Endothelial cell of hepatic sinusoid (primary cell): ENCODE measurements at regions not wholly inside any gene's neighbourhood (a gene's known extent, or its start where the extent isn't known, plus 50 kb on each side); places are given as distances from the start of the nearest gene placed in this dataset.

Experiments
- in situ Hi-C: cut with HindIII; loops from 2 replicates; pipeline ENCODE4 v1.10.0; 2017; ENCODE audit warnings: low sequenced_read_pairs

DNA sequence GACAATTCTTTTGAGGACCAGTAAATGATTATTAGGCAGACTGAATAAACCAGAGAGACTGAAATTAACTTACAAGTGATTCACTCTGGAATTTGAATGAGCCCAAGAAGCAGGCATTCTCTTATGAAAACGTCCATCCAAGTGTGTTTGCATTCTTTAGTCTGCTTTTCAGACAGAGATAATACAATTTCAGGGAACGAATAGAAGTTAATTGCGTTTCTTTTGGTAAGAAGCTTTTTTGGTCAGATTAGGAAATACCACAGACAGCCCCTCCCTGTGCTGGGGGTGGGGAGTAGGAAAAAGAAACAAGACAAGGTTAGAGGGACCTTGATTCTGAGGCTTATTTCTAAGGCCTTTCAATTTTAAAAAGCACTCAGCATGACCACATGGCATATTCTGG is 874.4 kb downstream of the SUCLG1 start:
- in situ Hi-C loops = no loop called here

- in situ Hi-C loops = no loop called here
Measured at GRCh38 chr2:83582589-83582988, 876.5 kb downstream of the SUCLG1 start.

- in situ Hi-C loops = no loop called here
Measured at GRCh38 chr2:83579507-83579906, 879.6 kb downstream of the SUCLG1 start.

DNA sequence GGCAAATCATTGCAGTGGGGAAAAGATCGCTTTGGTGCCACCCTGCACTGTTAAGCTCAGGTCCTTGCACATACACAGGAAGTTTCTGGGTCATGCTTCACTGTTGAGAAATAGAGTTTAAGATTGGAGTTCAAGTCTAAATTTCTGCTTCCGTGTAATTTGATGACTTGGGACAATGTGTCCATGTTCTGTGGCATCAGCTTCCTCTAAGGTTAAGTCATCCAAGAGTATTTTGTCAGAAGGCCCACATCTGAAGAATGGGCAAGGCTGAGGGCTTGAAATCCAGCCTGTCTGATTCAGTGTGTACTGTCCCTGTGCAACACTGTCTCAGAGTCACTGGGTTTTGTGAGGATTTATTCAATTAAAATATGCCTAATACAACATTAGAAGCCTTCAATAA is 880.7 kb downstream of the SUCLG1 start:
- in situ Hi-C loops = no loop called here

DNA sequence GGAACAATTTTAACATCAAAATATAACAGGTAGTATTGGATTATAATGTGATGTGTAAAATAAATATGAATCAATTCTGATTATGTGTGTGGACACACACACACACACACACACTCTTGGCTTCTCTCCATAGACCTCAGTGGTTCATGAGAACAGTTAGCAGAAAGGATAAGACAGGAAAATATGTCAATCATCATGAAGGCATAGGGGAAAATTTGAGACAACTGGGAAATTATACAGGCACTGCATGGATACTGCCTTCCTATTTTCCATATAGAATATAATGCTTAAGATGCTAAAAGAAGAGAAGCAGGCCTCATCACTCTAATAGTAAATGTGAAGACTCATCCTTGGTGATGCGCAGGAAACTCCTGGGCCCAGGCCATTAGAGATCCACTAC is 884.5 kb downstream of the SUCLG1 start:
- in situ Hi-C loops = no loop called here

DNA sequence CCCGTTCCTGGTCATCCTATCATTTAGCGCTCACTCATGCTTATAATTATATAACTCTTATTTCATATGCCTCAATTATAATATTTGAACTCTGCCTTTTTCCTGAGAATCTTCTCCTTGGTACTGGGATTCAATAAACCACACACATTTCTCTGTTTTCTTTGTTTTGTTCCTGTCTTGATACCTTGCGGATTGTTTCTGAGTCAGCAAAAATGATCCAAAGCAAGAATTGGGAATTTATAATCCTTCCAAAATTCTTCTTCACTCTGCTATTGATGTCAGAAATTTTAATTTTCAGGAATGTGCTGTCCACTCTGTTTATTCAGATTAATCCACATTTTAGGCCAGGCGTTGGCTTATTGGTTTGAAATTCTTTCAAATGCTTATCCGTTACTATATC is 886.0 kb downstream of the SUCLG1 start:
- in situ Hi-C loops = no loop called here

DNA sequence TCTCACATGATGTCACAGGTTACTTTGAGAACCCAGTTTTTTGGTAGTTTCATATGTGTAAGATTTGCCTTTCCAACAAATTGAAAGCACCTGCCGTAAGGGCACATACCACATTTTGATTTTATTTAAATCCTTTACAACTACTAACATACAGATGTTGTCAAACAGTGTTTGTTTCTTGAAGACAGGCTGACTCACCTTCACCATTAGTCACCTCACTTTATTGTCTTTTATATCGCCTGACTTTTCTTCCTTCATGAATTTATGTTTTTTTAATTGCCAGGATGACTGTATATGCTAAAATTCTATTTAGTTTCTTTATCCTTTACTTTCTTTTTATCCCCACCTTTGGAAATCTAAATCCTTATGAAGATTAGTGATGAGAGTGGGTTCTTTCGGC is 886.7 kb downstream of the SUCLG1 start:
- in situ Hi-C loops = no loop called here

DNA sequence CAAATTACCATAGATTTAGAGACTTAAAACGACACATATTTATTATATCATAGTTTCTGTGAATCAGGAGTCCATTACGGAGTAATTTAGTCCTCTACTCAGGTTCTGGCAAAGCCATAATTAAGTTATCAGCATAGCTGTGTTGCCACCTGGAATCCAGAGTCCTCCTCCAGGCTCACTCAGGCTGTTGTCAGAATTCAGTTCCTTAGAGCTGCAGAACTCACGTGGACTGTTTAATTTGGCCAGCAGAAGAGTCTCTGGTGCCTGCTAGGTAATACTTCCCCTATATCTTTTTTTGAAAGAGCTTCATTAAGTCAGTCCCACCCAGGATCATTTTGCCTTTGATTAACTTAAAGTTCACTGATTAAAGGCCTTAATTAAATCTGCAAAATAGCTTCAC is 891.5 kb downstream of the SUCLG1 start:
- in situ Hi-C loops = no loop called here

DNA sequence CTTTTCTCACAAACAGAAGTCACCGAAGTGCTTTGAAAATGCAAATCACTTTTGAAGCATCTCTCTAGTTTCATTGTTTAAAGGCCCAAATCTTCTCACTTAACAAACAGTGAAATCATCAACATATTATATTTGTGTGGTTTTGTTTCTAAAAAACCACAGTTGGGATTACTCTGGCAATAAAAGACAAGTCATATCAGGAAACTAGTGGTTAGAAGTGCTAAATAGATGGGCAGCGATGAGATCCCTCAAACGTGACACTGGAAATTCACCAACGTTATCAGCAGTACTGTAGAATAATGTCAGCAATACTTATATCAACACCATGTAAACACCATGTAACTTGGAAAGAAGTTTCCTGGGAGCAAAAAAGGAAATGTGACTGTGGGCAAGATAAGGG is 893.5 kb downstream of the SUCLG1 start:
- in situ Hi-C loops = no loop called here

GRCh38 chr2:83565181-83565580 is 893.9 kb downstream of the SUCLG1 start:
- in situ Hi-C loops = no loop called here

DNA sequence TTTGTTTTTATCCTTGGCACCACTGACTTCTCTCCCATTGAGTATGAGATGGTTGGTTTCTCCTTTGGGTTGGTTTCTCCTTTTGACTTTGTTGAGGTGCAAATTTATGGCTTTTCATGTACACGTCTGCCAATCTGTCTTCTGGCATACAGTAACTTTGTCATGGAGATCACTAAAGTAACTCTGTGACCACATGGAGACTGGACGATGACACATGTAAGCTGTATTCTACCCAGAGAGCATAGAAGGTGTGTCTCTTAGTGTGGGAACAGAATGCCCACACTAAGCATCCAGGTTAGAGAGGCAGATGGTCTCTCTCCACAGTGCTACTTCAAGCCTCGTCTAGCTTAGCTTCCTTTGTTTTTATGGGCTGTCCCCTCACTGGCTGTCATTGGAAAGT is 897.5 kb downstream of the SUCLG1 start:
- in situ Hi-C loops = no loop called here

DNA sequence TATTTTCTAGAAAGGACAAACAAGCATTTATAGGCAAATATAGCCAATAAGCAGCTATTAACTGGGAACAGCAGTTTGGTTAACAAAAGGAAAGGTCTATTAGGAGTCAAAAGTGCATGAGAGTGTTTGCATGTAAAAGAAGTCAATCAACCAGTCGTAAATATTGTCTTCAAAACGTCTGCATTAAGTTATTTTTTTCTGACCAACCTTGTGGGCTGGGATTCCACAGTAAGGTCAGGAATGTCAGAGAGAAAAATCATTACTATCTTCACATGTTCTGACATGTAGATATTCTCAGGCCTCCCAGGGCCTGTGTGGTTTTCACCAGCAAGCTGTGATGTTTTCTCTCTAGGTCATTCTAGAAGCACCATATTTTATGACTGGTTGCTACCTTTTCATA is 922.5 kb downstream of the SUCLG1 start:
- in situ Hi-C loops = no loop called here

DNA sequence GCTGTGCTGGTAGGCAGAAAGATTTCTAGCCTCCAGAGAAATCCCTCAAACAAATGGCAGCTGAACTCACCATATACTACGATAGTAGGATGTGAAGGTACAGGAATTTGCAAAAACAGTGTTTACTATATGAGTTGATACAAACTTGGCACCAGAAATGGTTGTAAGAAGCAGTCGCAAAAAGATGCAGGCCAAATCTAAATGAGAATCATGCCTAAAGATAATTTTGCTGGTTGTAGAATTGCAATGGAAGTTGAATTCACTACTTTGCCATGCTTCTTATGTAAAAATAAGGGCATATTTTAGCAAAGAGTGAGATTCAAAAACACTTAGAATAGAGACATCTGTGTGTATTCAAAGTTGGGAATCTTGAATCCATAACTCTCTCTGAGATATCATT is 924.7 kb downstream of the SUCLG1 start:
- in situ Hi-C loops = no loop called here

DNA sequence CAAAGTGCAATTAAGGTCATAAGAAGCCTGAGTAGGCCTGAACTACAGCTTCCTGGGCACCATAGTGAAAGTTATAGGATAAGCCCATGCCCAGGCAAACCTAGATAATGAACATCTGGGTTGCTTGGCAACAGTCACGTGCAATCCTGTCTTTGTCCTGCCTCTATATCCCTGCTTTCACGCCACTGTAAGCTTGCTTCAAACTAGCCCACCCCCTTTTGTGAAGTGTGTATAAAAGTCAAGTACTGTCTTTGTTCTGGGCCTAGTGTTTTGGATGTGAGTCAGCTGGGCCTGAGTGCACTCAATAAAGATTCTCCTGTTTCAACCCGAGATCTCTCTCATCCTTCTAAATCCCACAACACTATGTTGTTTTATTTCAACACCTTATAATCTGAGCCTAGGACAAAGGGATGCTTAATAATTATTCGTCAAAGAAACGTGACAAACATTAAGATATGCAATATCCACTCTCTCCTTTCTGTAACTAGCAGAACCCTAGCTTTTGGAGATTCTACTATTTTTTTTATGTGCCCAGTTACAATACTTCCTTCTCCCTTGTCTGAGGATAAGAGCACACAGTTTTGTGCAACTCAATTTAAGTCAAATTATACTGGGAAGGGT is 927.8 kb downstream of the SUCLG1 start:
- in situ Hi-C loops = no loop called here

DNA sequence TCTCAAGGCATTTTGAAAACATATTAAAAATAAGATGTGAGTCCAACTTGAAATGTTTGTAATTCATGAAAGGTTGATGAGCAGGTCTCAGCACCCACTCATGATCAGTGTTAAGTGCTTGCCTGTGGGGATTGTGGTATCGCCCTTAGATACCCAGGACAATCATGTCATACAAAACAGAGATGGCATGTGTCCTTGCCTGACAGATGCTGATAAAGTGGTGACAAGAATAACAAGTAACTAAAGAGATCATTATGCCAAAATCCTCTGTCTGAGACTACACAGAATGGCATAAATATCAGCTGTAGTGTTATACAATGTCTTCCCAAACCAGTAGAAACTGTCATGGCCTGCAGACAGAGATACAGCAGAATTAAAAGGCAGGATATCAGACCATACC is 930.3 kb downstream of the SUCLG1 start:
- in situ Hi-C loops = no loop called here

GRCh38 chr2:83522891-83523493 is 936.1 kb downstream of the SUCLG1 start:
- in situ Hi-C loops = no loop called here

DNA sequence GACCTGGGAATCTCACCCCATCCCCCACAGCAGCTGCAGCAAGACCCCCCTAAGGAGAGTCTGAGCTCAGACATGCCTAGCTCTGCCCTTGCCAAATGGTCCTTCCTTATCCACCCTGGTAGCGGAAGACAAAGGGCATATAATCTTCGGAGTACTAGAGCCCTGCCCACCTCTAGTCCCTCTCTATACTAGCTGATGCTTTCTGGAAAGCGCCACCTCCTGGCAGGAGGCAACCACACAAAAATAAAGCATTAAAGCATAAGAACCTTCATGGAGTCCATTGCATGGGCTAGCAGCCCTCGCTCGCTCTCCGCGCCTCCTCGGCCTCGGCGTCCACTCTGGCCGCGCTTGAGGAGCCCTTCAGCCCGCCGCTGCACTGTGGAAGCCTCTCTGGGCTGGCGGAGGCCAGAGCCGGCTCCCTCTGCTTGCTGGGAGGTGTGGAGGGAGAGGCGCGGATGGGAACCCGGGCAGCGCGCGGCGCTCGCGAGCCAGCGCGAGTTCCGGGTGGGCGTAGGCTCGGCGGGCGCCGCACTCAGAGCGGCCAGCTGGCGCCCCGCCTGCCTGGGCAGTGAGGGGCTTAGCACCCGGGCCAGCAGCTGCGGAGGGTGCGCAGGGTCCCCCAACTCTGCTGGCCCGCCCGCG is 941.2 kb downstream of the SUCLG1 start:
- in situ Hi-C loops = no loop called here

GRCh38 chr2:83516503-83516902 is 942.6 kb downstream of the SUCLG1 start:
- in situ Hi-C loops = no loop called here

DNA sequence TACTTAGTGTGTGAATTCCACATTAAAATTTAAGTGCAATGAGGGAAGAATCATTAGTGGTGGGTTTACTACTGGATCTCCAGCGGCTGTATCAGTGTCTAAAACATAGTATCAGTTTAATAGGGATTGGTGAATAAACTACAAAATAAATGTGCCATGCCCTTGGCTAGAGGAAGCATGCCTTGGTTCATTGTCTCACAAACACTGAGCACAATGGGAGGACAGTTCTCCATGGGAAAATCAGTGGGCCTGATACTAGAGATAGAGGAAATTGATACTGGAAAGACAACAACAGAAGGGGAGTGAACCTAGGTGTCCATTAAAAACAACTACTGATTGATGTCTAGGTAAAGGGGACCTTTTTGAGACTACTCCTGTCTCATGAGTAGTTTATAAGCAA is 971.6 kb downstream of the SUCLG1 start:
- in situ Hi-C loops = no loop called here

DNA sequence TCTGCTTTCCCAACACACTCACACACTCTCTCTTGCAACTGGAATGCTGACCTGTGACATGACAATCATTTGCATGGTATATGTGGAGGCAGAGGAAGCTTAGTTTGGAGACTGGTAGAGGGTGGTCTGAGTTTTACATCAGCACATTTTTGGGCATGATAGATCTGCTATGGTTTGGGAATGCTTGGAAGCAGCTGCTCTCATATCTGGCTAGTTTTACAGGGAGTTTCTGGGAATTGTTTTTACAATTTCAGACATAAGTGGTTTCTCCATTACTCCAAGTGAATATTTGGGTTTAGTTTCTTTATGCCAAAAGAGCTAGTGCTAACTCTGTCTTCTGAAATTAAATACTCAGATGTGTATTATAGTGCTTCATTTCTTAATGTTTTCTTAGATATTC is 977.6 kb downstream of the SUCLG1 start:
- in situ Hi-C loops = no loop called here

DNA sequence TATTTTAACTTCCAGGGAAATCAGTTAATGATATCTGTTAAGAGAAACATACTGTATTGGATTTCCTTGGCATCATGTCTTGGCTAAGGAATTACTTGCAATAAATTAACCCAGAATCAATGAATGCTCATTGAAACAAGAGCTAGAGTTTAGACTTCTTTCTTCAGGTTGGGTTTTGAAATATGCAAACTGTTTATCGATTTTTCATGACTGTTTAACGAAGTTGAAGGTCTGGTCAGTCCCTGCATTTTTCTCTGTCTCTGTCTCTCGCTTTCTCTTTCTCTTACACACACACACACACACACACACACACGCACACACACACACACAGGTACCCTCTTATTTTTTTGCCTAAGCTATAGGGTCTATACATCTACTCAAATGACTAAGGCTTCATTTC is 981.0 kb downstream of the SUCLG1 start:
- in situ Hi-C loops = no loop called here

- in situ Hi-C loops = no loop called here
Measured at GRCh38 chr2:83475371-83475770, 983.7 kb downstream of the SUCLG1 start.

DNA sequence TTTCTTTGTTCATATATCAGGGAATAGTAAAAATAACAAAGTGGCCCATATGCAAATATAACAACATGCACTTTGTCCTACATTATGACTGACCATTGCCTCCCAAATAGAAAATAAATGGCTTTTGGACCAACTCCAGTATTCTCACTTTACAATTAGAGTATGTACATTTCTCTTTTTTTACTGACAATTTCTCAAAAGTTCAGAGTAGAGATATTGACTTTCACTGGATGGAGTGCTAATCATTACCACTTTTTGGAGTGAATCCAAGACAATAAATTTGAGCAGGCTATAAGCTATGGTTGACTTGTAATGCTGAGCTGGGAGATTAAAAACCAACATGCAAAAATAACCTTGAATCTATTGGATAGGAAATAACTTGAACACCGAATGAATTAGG is 987.4 kb downstream of the SUCLG1 start:
- in situ Hi-C loops = no loop called here
